ENCODE measurements at regions not wholly inside any gene's neighbourhood (a gene's known extent, or its start where the extent isn't known, plus 50 kb on each side); places are given as distances from the start of the nearest gene placed in this dataset.

- Histone ChIP-seq H2AFZ (ENCODE audit: low read depth, low read length) (no peak overlapping the region), H3K4me2 (ENCODE audit: insufficient read depth, low read length) (no peak overlapping the region), H3K27ac (ENCODE audit: insufficient read depth, low read depth, low read length) (no peak overlapping the region), H3K36me3 (ENCODE audit: control insufficient read depth in 2 of 2, extremely low read depth in 1 of 2, insufficient read depth in 2 of 2, low read length in 2 of 2) (no peaks in the 10 kb centered on the region), H3K9me1 (replicated peaks; ENCODE audit: control insufficient read depth, extremely low read depth, insufficient read depth, low read length) (no peaks in the 10 kb centered on the region), H3K79me2 (ENCODE audit: control insufficient read depth, insufficient read depth, low read length) (no peaks in the 10 kb centered on the region), H3K4me3 (replicated peaks in 1 of 3; ENCODE audit: insufficient read depth in 1 of 3, low read depth in 1 of 3, low read length in 3 of 3) (no peak overlapping the region), H3K27me3 (ENCODE audit: control insufficient read depth in 2 of 2, insufficient read depth in 2 of 2, low read length in 2 of 2) (no peaks in the 10 kb centered on the region), H4K20me1 (replicated peaks; ENCODE audit: control insufficient read depth, extremely low read depth, insufficient read depth, low read length) (no peaks in the 10 kb centered on the region), H3K9ac (replicated peaks; ENCODE audit: extremely low read depth, insufficient read depth, low read length) (no peak overlapping the region), H3K4me1 (ENCODE audit: control insufficient read depth, extremely low read depth, insufficient read depth, low read length) (no peaks in the 10 kb centered on the region), H3K9me3 (replicated peaks; ENCODE audit: control insufficient read depth, insufficient read depth, low read length) (peaks cover 2% of the 10 kb centered on the region)
- intact Hi-C loops (cut with micrococcal nuclease) (no loop called here), dilution Hi-C loops (cut with MboI; ENCODE audit: extremely low pct_ligation_motif_present, low sequenced_read_pairs) (no loop called here)
- BruUV-seq (replicated peaks) = no TSS peak
- ChIA-PET CTCF (no interaction called here), POLR2A (no interaction called here)
- DNase-seq (ENCODE audit: low read depth, low spot score) (no peak), FAIRE-seq (no peak)
- TF ChIP-seq GATA2 (IDR thresholded peaks at IDR 0.05; ENCODE audit: insufficient read depth, insufficient read length, low read depth, low read length) (no peak), MYC (IDR thresholded peaks at IDR 0.05; ENCODE audit: low read depth, low read length) (no peak), MAX (IDR thresholded peaks at IDR 0.05; ENCODE audit: insufficient read depth, insufficient read length) (no peak), JUN (IDR thresholded peaks at IDR 0.05; ENCODE audit: borderline replicate concordance, insufficient read depth, insufficient read length, low read depth) (no peak), FOS (IDR thresholded peaks at IDR 0.05; ENCODE audit: borderline replicate concordance, insufficient read depth, low read length) (no peak), POLR2A (IDR thresholded peaks at IDR 0.05; ENCODE audit: low read depth, low read length) (no peak), EZH2 (IDR thresholded peaks at IDR 0.05; ENCODE audit: borderline replicate concordance, low read depth, low read length, severe bottlenecking) (no peak), CTCF (IDR thresholded peaks at IDR 0.05; ENCODE audit: extremely low read depth in 1 of 2, insufficient read depth in 1 of 2, low read depth in 1 of 2, low read length in 2 of 2) (no peak)
Observed at GRCh38 chr17:13879961-13880466, 189.3 kb upstream of the COX10 start.

Data from endothelial cell of umbilical vein (primary cell).